Thyroid gland (tissue), 4 donors: ENCODE measurements at regions not wholly inside any gene's neighbourhood (a gene's known extent, or its start where the extent isn't known, plus 50 kb on each side); places are given as distances from the start of the nearest gene placed in this dataset.

Experiments used
- POLR2A ChIP-seq, 2 donors: fragments of 450-650 bp; IDR thresholded peaks; one replicate each; pipeline ENCODE4 v1.6.1; 2017; ENCODE audit warnings: antibody characterized with exemption in 2 of 2, mild to moderate bottlenecking in 2 of 2, moderate library complexity in 1 of 2
- TF ChIP-seq, protein P1 (sequence below), 6 experiments: fragments of 200-600 bp in 3 of 6; fragments of 450-650 bp in 3 of 6; sonication (generic) in 3 of 6; IDR thresholded peaks; one replicate each; pipeline ENCODE4 v1.5.1; 2016 to 2019; ENCODE audit warnings: antibody characterized with exemption in 6 of 6, mild to moderate bottlenecking in 2 of 6, inconsistent platforms in 1 of 6, moderate library complexity in 1 of 6

DNA sequence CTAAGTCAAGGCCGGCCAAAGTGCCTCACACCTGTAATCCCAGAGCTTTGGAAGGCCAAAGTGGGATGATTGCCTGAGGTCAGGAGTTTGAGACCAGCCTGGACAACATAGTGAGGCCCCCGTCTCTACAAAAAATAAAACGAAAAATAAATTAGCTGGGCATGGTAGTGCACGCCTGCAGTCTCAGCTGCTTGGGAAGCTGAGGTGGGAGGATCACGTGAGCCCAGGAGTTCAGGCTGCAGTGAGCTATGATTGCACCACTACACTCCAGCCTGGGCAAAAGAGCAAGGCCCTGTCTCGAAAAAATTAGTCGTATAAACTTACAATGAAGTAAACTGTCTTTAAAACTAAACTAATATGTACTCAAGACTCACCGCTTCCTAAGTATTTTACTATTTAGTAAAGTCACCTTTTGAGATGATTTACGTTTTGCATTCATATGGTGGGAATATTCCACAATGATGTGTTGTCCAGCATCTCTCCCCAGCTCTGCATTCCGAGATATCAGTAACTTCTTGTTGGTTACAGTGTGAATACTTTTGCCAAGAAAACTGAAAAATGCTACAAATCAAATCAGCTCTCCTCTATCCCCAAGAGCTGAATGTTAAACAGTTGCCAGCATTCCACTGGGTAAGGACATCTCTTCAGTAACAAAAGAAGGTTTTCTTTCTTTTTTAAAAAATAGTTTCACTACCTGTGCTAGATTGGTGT is 84.9 kb upstream of the C21orf91 start:
- TF ChIP-seq, protein P1, sequence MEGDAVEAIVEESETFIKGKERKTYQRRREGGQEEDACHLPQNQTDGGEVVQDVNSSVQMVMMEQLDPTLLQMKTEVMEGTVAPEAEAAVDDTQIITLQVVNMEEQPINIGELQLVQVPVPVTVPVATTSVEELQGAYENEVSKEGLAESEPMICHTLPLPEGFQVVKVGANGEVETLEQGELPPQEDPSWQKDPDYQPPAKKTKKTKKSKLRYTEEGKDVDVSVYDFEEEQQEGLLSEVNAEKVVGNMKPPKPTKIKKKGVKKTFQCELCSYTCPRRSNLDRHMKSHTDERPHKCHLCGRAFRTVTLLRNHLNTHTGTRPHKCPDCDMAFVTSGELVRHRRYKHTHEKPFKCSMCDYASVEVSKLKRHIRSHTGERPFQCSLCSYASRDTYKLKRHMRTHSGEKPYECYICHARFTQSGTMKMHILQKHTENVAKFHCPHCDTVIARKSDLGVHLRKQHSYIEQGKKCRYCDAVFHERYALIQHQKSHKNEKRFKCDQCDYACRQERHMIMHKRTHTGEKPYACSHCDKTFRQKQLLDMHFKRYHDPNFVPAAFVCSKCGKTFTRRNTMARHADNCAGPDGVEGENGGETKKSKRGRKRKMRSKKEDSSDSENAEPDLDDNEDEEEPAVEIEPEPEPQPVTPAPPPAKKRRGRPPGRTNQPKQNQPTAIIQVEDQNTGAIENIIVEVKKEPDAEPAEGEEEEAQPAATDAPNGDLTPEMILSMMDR (IDR thresholded peaks at IDR 0.05), result no peak
- no peak for TF ChIP-seq POLR2A (IDR thresholded peaks at IDR 0.05)
